ENCODE measurements at regions not wholly inside any gene's neighbourhood (a gene's known extent, or its start where the extent isn't known, plus 50 kb on each side); places are given as distances from the start of the nearest gene placed in this dataset.

GRCh38 chr12:24073170-24073810, 123.8 kb upstream of the SOX5 start:
- DNase-seq (ENCODE audit: low spot score) = no peak
- no peak for ATAC-seq
- H3K27me3 Mint-ChIP-seq (ENCODE audit: low read depth) = no peaks in the 10 kb centered on the region
- peaks cover 19% of the 10 kb centered on the region for H3K4me1 Mint-ChIP-seq
- no peaks in the 10 kb centered on the region for H3K9me3 Mint-ChIP-seq
- CTCF ChIA-PET = no interaction called here
- H3K27ac Mint-ChIP-seq = no peak overlapping the region
- POLR2A ChIA-PET = no interaction called here
- no peaks in the 10 kb centered on the region for H3K36me3 Mint-ChIP-seq
- no peak overlapping the region for H3K4me3 Mint-ChIP-seq
- TF ChIP-seq MYBL2 (CRISPR knock-in tag; IDR thresholded peaks at IDR 0.05) = no peak
- no peak for TF ChIP-seq ATF2 (CRISPR knock-in tag; IDR thresholded peaks at IDR 0.05; ENCODE audit: borderline replicate concordance, low read depth)
- TF ChIP-seq JUN (CRISPR knock-in tag; IDR thresholded peaks at IDR 0.05) = no peak
- no peak for TF ChIP-seq FOXK1 (CRISPR knock-in tag; IDR thresholded peaks at IDR 0.05)
- no peak for TF ChIP-seq RELA (CRISPR knock-in tag; IDR thresholded peaks at IDR 0.05; ENCODE audit: borderline replicate concordance)
- no peak for TF ChIP-seq IRF2 (CRISPR knock-in tag; IDR thresholded peaks at IDR 0.05; ENCODE audit: borderline replicate concordance, low read depth)
- no peak for TF ChIP-seq SOX15 (CRISPR knock-in tag; IDR thresholded peaks at IDR 0.05)
- TF ChIP-seq USF2 (CRISPR knock-in tag; IDR thresholded peaks at IDR 0.05) = no peak

GRCh38 chr12:24072302-24072701, 122.8 kb upstream of the SOX5 start:
- no peak overlapping the region for H3K27ac Mint-ChIP-seq
- TF ChIP-seq IRF2 (CRISPR knock-in tag; IDR thresholded peaks at IDR 0.05; ENCODE audit: borderline replicate concordance, low read depth) (no peak), GRHL2 (CRISPR knock-in tag; IDR thresholded peaks at IDR 0.05; ENCODE audit: insufficient replicate concordance, severe bottlenecking) (no peak), FOXK1 (CRISPR knock-in tag; IDR thresholded peaks at IDR 0.05) (no peak), ELF4 (CRISPR knock-in tag; IDR thresholded peaks at IDR 0.05; ENCODE audit: low read depth) (no peak)
- no peaks in the 10 kb centered on the region for H3K36me3 Mint-ChIP-seq
- ChIA-PET CTCF (no interaction called here), POLR2A (no interaction called here)
- ATAC-seq = no peak
- DNase-seq (ENCODE audit: low spot score) = no peak
- no peaks in the 10 kb centered on the region for H3K9me3 Mint-ChIP-seq
- H3K4me3 Mint-ChIP-seq = no peak overlapping the region
- H3K4me1 Mint-ChIP-seq = peaks cover 17% of the 10 kb centered on the region
- no peaks in the 10 kb centered on the region for H3K27me3 Mint-ChIP-seq (ENCODE audit: low read depth)

- Mint-ChIP-seq H3K27ac (no peak overlapping the region), H3K9me3 (no peaks in the 10 kb centered on the region), H3K27me3 (ENCODE audit: low read depth) (no peaks in the 10 kb centered on the region), H3K4me3 (no peak overlapping the region), H3K36me3 (no peaks in the 10 kb centered on the region), H3K4me1 (peaks cover 17% of the 10 kb centered on the region)
- TF ChIP-seq FOXJ3 (CRISPR knock-in tag; IDR thresholded peaks at IDR 0.05; ENCODE audit: borderline replicate concordance) (no peak), ZSCAN18 (CRISPR knock-in tag; IDR thresholded peaks at IDR 0.05) (no peak), JUN (CRISPR knock-in tag; IDR thresholded peaks at IDR 0.05) (no peak), PREB (CRISPR knock-in tag; IDR thresholded peaks at IDR 0.05; ENCODE audit: borderline replicate concordance) (no peak), FOXP1 (CRISPR knock-in tag; IDR thresholded peaks at IDR 0.05; ENCODE audit: borderline replicate concordance) (no peak), FOXP4 (CRISPR knock-in tag; IDR thresholded peaks at IDR 0.05) (no peak), MYBL2 (CRISPR knock-in tag; IDR thresholded peaks at IDR 0.05) (no peak), TP53 (CRISPR knock-in tag; IDR thresholded peaks at IDR 0.05) (no peak), ZMAT4 (CRISPR knock-in tag; IDR thresholded peaks at IDR 0.05) (no peak)
- ATAC-seq (no peak), DNase-seq (ENCODE audit: low spot score) (no peak)
- ChIA-PET CTCF (no interaction called here), POLR2A (no interaction called here)
Measured at GRCh38 chr12:24071842-24072241, 122.4 kb upstream of the SOX5 start.

All from WTC11 (cell line).